Ecto neural progenitor cell (in vitro differentiated cells): ENCODE measurements at regions not wholly inside any gene's neighbourhood (a gene's known extent, or its start where the extent isn't known, plus 50 kb on each side); places are given as distances from the start of the nearest gene placed in this dataset.
"Not testable (repeated sequence)": the region's sequence is repeated elsewhere in the genome, so short reads cannot be mapped to it uniquely, and the experiment has no call there.

Source experiments
- DNase-seq: peaks from one replicate; pipeline ENCODE4 v3.0.0-alpha.2; 2018; ENCODE audit warnings: low spot score

- not testable (repeated sequence) for DNase-seq
These were observed 52.1 kb upstream of the SEPTIN5 start for GRCh38 chr22:19662049-19662684.

- no peak for DNase-seq
These were observed 51.0 kb upstream of the SEPTIN5 start for GRCh38 chr22:19663286-19663815.

DNA sequence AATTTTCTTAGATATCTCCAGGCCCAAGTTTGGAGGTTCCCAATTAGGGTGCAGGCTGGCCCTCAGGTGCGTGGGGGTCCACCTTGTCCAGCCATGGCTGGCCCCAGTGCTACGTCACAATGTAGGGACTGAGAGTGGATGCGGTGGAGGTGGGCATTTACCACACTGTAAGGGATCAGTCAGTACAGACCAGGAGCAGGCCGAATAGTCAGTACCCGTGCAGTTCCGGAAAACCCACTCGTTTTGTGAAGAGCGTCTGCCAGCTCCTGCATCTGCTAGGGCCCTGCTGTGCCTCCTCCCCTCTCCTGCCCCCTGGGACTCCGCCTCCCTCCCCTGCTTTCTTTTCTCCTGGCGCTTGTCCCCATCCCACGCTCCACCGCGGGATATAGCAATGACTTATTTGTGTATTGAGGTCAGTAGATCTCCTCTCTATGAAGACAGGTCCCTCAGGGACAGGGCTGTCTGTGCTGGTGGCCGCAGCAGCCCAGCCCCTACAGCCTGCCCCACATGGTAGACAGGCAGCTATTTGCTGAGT is 50.4 kb upstream of the SEPTIN5 start:
- no peak for DNase-seq

GRCh38 chr22:19664406-19664805 is 49.9 kb upstream of the SEPTIN5 start:
- DNase-seq, result no peak
